HG03064 (cell line): ENCODE measurements at regions not wholly inside any gene's neighbourhood (a gene's known extent, or its start where the extent isn't known, plus 50 kb on each side); places are given as distances from the start of the nearest gene placed in this dataset.
"Not testable (repeated sequence)": the region's sequence is repeated elsewhere in the genome, so short reads cannot be mapped to it uniquely, and the experiment has no call there.

Source experiments
- ATAC-seq: cut with Tn5 transposase; IDR thresholded peaks from one replicate; pipeline ENCODE4 v1.9.1; 2021; ENCODE audit warnings: low read depth; ENCODE audit not compliant: unreplicated experiment

DNA sequence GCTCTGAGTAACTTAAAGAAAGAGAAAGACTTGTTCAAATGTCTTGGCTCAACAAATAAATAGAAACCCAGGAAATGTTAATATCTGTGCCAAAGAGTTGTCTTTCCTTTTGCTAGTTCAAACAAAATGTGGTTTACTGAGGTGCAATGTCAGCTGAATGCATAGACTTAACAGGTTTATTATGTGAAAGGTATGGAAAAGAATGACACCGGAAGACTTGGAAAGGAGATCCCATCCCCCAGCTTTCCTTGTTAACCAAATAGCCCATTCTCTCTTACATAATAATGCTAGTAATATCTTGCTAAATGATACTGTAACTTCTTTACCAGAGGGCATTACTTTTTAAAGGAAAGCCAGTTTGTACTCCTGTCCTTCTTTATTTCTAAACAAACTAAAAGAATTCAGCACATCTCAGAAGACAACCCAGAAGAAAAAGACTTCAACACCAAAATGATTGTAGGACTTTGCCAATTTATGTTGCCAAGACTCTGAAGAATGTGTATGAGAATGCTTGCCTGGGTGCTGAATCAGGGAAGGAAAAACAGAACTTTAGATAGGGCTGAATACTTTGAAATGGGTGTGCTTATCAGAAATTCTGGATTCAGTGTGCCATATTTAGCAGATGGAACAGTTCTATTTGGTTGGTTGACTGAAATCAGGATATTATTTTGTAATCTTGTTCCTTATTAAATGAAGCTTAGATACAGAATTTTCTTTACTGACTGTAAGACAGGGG lies 344.1 kb downstream of the TMEM38B start:
- no peak for ATAC-seq

DNA sequence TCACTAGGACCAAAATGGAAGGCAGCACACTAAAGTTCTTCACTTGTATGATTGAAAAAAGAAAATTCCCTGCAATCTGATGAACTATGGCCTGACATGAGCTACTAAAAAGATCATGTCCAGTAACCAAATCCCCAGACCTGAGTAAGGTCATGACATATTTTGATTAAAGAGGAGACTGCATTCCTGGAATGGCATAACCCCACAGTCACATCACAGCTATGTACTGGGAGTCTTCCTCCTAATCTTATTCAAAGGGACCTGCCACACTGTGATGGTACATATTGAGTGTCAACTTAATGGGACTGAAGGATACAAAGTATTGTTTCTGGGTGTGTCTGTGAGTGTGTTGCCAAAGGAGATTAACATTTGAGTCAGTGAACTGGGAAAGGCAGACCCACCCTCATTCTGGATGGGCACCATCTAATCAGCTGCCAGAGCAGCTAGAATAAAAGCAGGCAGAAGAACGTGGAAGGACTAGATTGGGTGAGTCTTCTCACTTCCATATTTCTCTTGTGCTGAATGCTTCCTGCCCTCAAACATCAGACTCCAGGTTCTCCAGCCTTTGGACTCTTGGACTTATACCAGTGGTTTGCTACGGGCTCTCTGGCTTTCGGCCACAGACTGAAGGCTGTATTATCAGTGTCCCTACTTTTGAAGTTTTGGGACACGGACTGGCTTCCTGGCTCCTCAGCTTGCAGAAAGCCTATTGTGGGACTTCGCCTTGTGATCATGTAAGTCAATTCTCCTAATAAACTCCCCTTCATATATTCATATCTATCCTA lies 345.0 kb downstream of the TMEM38B start:
- no peak for ATAC-seq

GRCh38 chr9:106041920-106042319 lies 347.6 kb downstream of the TMEM38B start:
- ATAC-seq, result not testable (repeated sequence)

DNA sequence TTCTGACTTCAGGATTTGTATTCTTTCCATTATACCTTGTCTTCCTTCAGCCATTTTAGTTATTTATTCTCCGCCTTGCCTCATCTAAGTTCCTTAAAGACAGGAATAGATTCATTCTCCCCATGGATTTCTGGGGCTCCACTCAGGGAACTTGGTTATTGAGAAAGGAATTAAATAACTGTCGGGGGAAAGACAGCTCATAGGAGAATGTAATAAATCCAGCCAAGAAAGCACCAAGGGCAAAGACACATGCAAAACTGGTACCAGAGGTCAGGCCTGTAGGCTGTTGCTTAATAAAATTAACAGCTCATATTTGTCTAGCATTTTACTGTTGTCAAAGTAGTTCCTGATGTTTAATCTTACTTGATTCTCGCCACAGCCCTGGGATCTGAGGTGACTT lies 357.2 kb downstream of the TMEM38B start:
- no peak for ATAC-seq

DNA sequence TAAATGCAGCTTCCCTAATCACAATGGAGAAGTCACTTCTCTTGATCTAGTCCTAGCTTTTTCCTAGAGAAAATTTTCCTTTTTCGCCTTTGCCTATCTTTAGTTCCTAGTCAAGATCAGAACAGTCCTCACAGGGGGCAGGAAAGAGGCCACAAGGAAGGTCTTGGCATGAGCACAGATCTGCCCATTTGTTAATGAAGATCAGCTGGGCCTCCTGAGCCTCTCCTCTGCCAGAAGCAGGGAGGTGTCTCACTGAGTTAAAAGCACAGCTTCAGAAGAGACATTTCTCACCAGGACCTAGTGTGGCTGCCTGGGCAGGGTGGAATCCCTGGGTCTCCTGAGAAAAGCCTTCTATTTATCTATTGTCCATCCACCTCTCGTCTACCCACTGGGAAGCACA lies 357.8 kb downstream of the TMEM38B start:
- no peak for ATAC-seq

GRCh38 chr9:106052735-106053134 lies 358.4 kb downstream of the TMEM38B start:
- ATAC-seq, result no peak

DNA sequence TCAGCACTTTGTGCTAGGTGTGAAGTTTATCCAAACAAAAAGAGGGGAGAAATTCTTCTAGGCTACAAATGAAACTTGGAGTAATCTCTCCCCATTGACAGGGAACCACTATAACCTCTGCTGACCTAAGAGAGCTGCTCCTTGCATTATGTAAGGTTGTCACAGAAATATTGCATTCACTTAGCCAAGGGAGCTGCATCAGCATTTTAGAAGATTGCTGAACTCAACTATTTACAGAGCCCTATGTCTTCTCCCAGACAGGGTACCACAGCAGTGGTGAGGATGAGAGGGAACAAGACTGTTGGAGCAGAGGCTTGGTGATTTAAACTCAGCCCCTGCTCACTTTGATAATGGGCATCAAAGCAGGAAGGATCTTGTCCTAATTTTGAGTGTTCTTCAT lies 362.0 kb downstream of the TMEM38B start:
- no peak for ATAC-seq

- ATAC-seq, result no peak
Measured at GRCh38 chr9:106058460-106058859, 364.1 kb downstream of the TMEM38B start.

GRCh38 chr9:106059886-106060285 lies 365.5 kb downstream of the TMEM38B start:
- no peak for ATAC-seq

GRCh38 chr9:106060885-106061284 lies 366.5 kb downstream of the TMEM38B start:
- no peak for ATAC-seq

- ATAC-seq, result no peak
Measured at GRCh38 chr9:106062250-106062649, 367.9 kb downstream of the TMEM38B start.

- ATAC-seq, result no peak
Measured at GRCh38 chr9:106065136-106065535, 370.8 kb downstream of the TMEM38B start.

DNA sequence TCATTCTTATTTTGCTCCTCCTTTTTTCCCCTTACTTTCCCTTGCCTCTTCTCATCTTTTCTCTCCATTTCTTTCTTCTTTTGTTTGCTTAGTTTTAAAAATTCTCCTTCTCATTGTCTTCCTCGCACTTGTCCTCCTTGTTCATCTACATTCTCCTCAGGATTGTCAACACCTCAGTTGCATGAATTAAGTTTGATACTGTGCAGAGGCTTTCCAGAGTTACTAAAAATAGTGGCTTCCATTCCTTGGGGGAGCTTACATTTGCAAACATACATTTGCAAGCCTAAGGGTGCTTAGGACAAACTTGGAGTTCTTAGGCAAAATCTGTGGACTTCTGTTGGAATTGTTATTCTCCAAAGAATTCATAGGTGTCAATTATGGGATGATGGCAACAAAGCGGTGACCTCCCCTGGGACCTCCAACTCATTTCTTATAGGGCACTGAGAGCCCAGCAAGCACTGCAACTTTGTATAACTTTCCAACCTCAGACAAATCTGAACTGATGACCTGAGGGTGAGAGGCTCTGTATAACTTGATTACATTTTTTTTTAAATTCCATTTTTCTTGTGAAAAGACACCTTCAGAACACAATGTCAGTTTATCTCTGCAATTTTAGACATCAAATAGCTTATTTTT lies 371.4 kb downstream of the TMEM38B start:
- no peak for ATAC-seq

- no peak for ATAC-seq
Measured at GRCh38 chr9:106066940-106067524, 372.7 kb downstream of the TMEM38B start.

DNA sequence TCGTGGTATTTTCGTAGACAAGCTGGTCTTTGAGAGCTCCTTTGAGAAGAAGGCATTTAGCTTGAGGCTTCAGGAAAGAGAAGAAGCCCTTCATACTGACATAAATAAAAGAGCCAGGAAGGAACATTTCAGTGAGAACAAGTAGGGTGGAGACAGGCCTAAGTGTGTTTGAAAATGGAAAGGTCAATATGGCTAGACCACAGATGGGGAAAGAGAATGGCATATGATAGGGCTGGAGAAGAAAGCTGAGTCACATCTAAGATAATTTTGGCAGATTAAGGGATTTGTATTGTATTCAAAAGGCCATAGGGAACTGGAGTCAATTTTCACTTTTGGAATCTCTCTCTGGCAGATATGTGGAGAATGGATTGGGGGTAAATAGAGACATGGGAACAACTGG lies 374.9 kb downstream of the TMEM38B start:
- no peak for ATAC-seq

GRCh38 chr9:106072421-106072820 lies 378.1 kb downstream of the TMEM38B start:
- no peak for ATAC-seq

DNA sequence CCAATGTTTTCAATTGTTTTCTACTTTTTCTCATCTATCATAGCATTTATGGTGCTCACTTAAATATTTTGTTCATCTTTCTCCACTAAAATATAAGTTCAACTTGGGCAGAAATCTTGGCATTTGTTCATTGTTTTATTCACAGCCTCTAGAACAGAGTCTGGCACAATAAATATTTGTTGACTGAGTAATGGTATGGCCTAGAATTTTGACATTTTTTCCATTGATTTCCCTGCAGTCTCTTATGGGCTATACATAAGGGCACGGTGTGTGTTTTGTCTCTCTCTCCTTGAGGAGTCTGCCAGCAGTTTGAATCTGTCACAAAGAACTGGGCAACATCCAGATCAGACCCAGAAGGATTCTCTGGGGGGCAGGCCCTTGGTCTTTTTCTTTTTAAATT lies 379.7 kb downstream of the TMEM38B start:
- no peak for ATAC-seq

- no peak for ATAC-seq
Measured at GRCh38 chr9:106075236-106075959, 381.1 kb downstream of the TMEM38B start.

GRCh38 chr9:106075960-106076327 lies 381.6 kb downstream of the TMEM38B start:
- ATAC-seq, result no peak

DNA sequence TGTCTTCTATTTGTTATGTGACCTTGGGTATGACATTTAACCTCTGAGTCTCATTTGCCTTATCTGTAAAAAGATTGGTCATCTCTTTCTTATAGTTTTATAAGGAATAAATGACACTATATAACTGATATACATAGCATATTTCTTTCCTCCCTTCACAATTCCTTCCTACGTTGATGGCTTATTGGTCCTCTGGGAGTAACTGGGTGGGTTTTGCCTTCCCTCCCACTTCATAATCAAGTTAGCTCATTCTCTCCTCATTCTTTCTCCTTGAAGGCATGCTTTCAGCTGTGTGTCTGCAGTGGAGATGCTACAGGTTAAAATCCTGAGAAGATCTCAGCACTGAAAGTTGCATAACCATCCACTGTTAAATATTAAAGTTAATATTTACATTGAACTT lies 382.4 kb downstream of the TMEM38B start:
- ATAC-seq, result no peak

GRCh38 chr9:106077731-106078130 lies 383.4 kb downstream of the TMEM38B start:
- no peak for ATAC-seq
